CD4-positive, alpha-beta memory T cell (primary cell): ENCODE measurements at regions not wholly inside any gene's neighbourhood (a gene's known extent, or its start where the extent isn't known, plus 50 kb on each side); places are given as distances from the start of the nearest gene placed in this dataset.
"Not testable (repeated sequence)": the region's sequence is repeated elsewhere in the genome, so short reads cannot be mapped to it uniquely, and the experiment has no call there.

Experiments
- CTCF ChIA-PET: fragments of 350-600 bp; sonication (Branson Sonifier 250); formaldehyde crosslinking; loops from one replicate; lab custom pipeline; 2021; ENCODE audit warnings: inconsistent platforms; ENCODE audit not compliant: partially characterized antibody; lab: Charles Lee
- POLR2A ChIA-PET: fragments of 350-600 bp; sonication (Branson Sonifier 250); formaldehyde crosslinking; loops from one replicate; lab custom pipeline; 2021; ENCODE audit not compliant: partially characterized antibody; lab: Charles Lee
- DNase-seq, 5 donors: peaks; one replicate each; pipeline versions ENCODE4 v3.0.0 to v3.0.0-alpha.2; 2020 to 2022; ENCODE audit warnings: mixed read lengths in 1 of 5
- H3K27ac ChIP-seq: one replicate; pipeline ENCODE4 v1.7.0; 2013; ENCODE audit warnings: low read depth, low read length
- H3K27me3 ChIP-seq: 2 replicates; pipeline ENCODE4 v1.7.0; 2013; ENCODE audit warnings: mild to moderate bottlenecking, low read length, moderate library complexity; ENCODE audit not compliant: insufficient read depth
- H3K36me3 ChIP-seq: 2 replicates; pipeline ENCODE4 v1.7.0; 2013; ENCODE audit warnings: mild to moderate bottlenecking, low read length, moderate library complexity; ENCODE audit not compliant: insufficient read depth
- H3K4me1 ChIP-seq: 2 replicates; pipeline ENCODE4 v1.7.0; 2013; ENCODE audit warnings: mild to moderate bottlenecking, low read length, moderate library complexity; ENCODE audit not compliant: insufficient read depth
- H3K4me3 ChIP-seq, 2 donors: one replicate each; pipeline ENCODE4 v1.7.0; 2013; ENCODE audit warnings: low read length in 2 of 2, mild to moderate bottlenecking in 1 of 2
- H3K9me3 ChIP-seq, 2 donors: one replicate each; pipeline ENCODE4 v1.7.0; 2013; ENCODE audit warnings: low read length in 2 of 2, control low read depth in 1 of 2; ENCODE audit not compliant: control insufficient read depth in 1 of 2
- H3K27ac Mint-ChIP-seq, 7 donors: one replicate each; pipeline ENCODE4 v1.8.0; 2020 to 2021; ENCODE audit warnings: mixed read lengths in 7 of 7, mild to moderate bottlenecking in 6 of 7, inconsistent platforms in 3 of 7, moderate library complexity in 3 of 7
- H3K27me3 Mint-ChIP-seq, 2 donors: one replicate each; pipeline ENCODE4 v1.8.0; 2020 to 2021; ENCODE audit warnings: mixed read lengths in 2 of 2
- H3K36me3 Mint-ChIP-seq, 2 donors: one replicate each; pipeline ENCODE4 v1.8.0; 2020 to 2021; ENCODE audit warnings: mixed read lengths in 2 of 2, inconsistent platforms in 1 of 2, mild to moderate bottlenecking in 1 of 2
- H3K4me1 Mint-ChIP-seq, 4 donors: one replicate each; pipeline ENCODE4 v1.8.0; 2020 to 2021; ENCODE audit warnings: mixed read lengths in 4 of 4, mild to moderate bottlenecking in 1 of 4
- H3K4me3 Mint-ChIP-seq, 8 donors: one replicate each; pipeline ENCODE4 v1.8.0; 2020 to 2021; ENCODE audit warnings: mixed read lengths in 8 of 8, mild to moderate bottlenecking in 7 of 8, moderate library complexity in 6 of 8, inconsistent platforms in 3 of 8
- H3K9me3 Mint-ChIP-seq, 8 donors: one replicate each; pipeline ENCODE4 v1.8.0; 2020 to 2021; ENCODE audit warnings: mixed read lengths in 8 of 8, mild to moderate bottlenecking in 5 of 8, inconsistent platforms in 3 of 8, moderate library complexity in 1 of 8
- intact Hi-C: fragments of 100-400 bp; cut with micrococcal nuclease; formaldehyde crosslinking; loops from one replicate; pipeline ENCODE4 v1.15.1; 2023

- Mint-ChIP-seq H3K27me3 (no peaks in the 10 kb centered on the region), H3K9me3 (peaks cover 0 to 1% (median 0%) of the 10 kb centered on the region in 8 donors), H3K36me3 (no peaks in the 10 kb centered on the region), H3K4me3 (peak overlapping the region in 3 of 8 donors; percentile 17 to 60 (median 35)), H3K27ac (peak overlapping the region in 3 of 7 donors; percentile 28 to 77 (median 36)), H3K4me1 (peaks cover 14 to 50% (median 37%) of the 10 kb centered on the region in 4 donors)
- H3K9me3 ChIP-seq = no peaks in the 10 kb centered on the region
- H3K4me1 ChIP-seq = peaks cover 27% of the 10 kb centered on the region
- no peak overlapping the region for H3K4me3 ChIP-seq
- POLR2A ChIA-PET = interaction anchor here (0.7 kb wide), 1 partner anchor 107 kb away, joined by 5 read pairs; no protein-coding TSS in a partner anchor
- no peaks in the 10 kb centered on the region for H3K36me3 ChIP-seq
- no peaks in the 10 kb centered on the region for H3K27me3 ChIP-seq
- no peak overlapping the region for H3K27ac ChIP-seq
- intact Hi-C loops = no loop called here
- no peak for DNase-seq
- CTCF ChIA-PET = no interaction called here
Measured at GRCh38 chr2:239548965-239549595, 148.3 kb upstream of the HDAC4 start.

GRCh38 chr2:239548451-239548871 lies 147.6 kb upstream of the HDAC4 start:
- Histone ChIP-seq H3K4me1 (peaks cover 27% of the 10 kb centered on the region), H3K27me3 (no peaks in the 10 kb centered on the region), H3K4me3 (no peak overlapping the region), H3K9me3 (no peaks in the 10 kb centered on the region), H3K27ac (no peak overlapping the region), H3K36me3 (no peaks in the 10 kb centered on the region)
- Mint-ChIP-seq H3K27ac (peak overlapping the region in 4 of 7 donors; percentile 10 to 90 (median 32)), H3K36me3 (no peaks in the 10 kb centered on the region), H3K27me3 (no peaks in the 10 kb centered on the region), H3K9me3 (peaks cover 0 to 1% (median 0%) of the 10 kb centered on the region in 8 donors), H3K4me1 (peaks cover 14 to 48% (median 35%) of the 10 kb centered on the region in 4 donors), H3K4me3 (peak overlapping the region in 3 of 8 donors; percentile 10 to 54 (median 39))
- CTCF ChIA-PET = no interaction called here
- intact Hi-C loops = no loop called here
- DNase-seq = peak; percentile 13 to 62 (median 20)
- POLR2A ChIA-PET = interaction anchor here (0.7 kb wide), 1 partner anchor 106 kb away, joined by 5 read pairs; no protein-coding TSS in a partner anchor

GRCh38 chr2:239547140-239547539 lies 146.3 kb upstream of the HDAC4 start:
- H3K9me3 ChIP-seq, H3K27me3 Mint-ChIP-seq, H3K36me3 Mint-ChIP-seq, H3K27me3 ChIP-seq, CTCF ChIA-PET, POLR2A ChIA-PET, H3K36me3 ChIP-seq, H3K27ac Mint-ChIP-seq, DNase-seq, H3K27ac ChIP-seq, H3K4me3 Mint-ChIP-seq, intact Hi-C loops, H3K9me3 Mint-ChIP-seq, H3K4me3 ChIP-seq: not testable (repeated sequence)
- peaks cover 8 to 38% (median 27%) of the 10 kb centered on the region in 4 donors for H3K4me1 Mint-ChIP-seq
- peaks cover 27% of the 10 kb centered on the region for H3K4me1 ChIP-seq

GRCh38 chr2:239546541-239546940 lies 145.7 kb upstream of the HDAC4 start:
- Mint-ChIP-seq H3K4me3 (no peak overlapping the region), H3K4me1 (peaks cover 8 to 38% (median 27%) of the 10 kb centered on the region in 4 donors), H3K27ac (no peak overlapping the region), H3K27me3 (no peaks in the 10 kb centered on the region), H3K9me3 (peaks cover 0 to 3% (median 0%) of the 10 kb centered on the region in 8 donors), H3K36me3 (no peaks in the 10 kb centered on the region)
- Histone ChIP-seq H3K36me3 (no peaks in the 10 kb centered on the region), H3K4me3 (no peak overlapping the region), H3K27me3 (no peaks in the 10 kb centered on the region), H3K9me3 (no peaks in the 10 kb centered on the region), H3K27ac (no peak overlapping the region), H3K4me1 (peaks cover 27% of the 10 kb centered on the region)
- intact Hi-C loops = no loop called here
- DNase-seq = no peak
- POLR2A ChIA-PET = no interaction called here
- CTCF ChIA-PET = no interaction called here

GRCh38 chr2:239545741-239546392 lies 145.0 kb upstream of the HDAC4 start:
- H3K27ac Mint-ChIP-seq = no peak overlapping the region
- intact Hi-C loops = no loop called here
- H3K4me3 Mint-ChIP-seq = peak overlapping the region in 2 of 8 donors; percentile 7 to 54
- CTCF ChIA-PET = no interaction called here
- no peak for DNase-seq
- no peak overlapping the region for H3K27ac ChIP-seq
- peaks cover 27% of the 10 kb centered on the region for H3K4me1 ChIP-seq
- peaks cover 11 to 38% (median 27%) of the 10 kb centered on the region in 4 donors for H3K4me1 Mint-ChIP-seq
- H3K36me3 ChIP-seq = no peaks in the 10 kb centered on the region
- H3K27me3 ChIP-seq = no peaks in the 10 kb centered on the region
- H3K27me3 Mint-ChIP-seq = no peaks in the 10 kb centered on the region
- no peaks in the 10 kb centered on the region for H3K36me3 Mint-ChIP-seq
- H3K9me3 ChIP-seq = no peaks in the 10 kb centered on the region
- POLR2A ChIA-PET = no interaction called here
- H3K4me3 ChIP-seq = no peak overlapping the region
- peaks cover 0 to 3% (median 0%) of the 10 kb centered on the region in 8 donors for H3K9me3 Mint-ChIP-seq

GRCh38 chr2:239544918-239545465 lies 144.2 kb upstream of the HDAC4 start:
- Histone ChIP-seq H3K9me3 (no peaks in the 10 kb centered on the region), H3K4me1 (peaks cover 27% of the 10 kb centered on the region), H3K4me3 (no peak overlapping the region), H3K27ac (no peak overlapping the region), H3K27me3 (no peaks in the 10 kb centered on the region), H3K36me3 (no peaks in the 10 kb centered on the region)
- intact Hi-C loops = no loop called here
- H3K27ac Mint-ChIP-seq = peak overlapping the region in 2 of 7 donors; percentile 7 to 42
- H3K36me3 Mint-ChIP-seq = no peaks in the 10 kb centered on the region
- DNase-seq = peak; percentile 14 to 61 (median 29)
- ChIA-PET POLR2A (interaction anchor here (0.8 kb wide), 1 partner anchor 10 kb away, joined by 3 read pairs; no protein-coding TSS in a partner anchor), CTCF (no interaction called here)
- peaks cover 0 to 3% (median 0%) of the 10 kb centered on the region in 8 donors for H3K9me3 Mint-ChIP-seq
- H3K27me3 Mint-ChIP-seq = no peaks in the 10 kb centered on the region
- peak overlapping the region in 3 of 8 donors; percentile 7 to 47 (median 31) for H3K4me3 Mint-ChIP-seq
- peaks cover 15 to 38% (median 30%) of the 10 kb centered on the region in 4 donors for H3K4me1 Mint-ChIP-seq
